GM11168 (cell line): ENCODE measurements at regions not wholly inside any gene's neighbourhood (a gene's known extent, or its start where the extent isn't known, plus 50 kb on each side); places are given as distances from the start of the nearest gene placed in this dataset.

Experiments used
- in situ Hi-C: fragments of 300-500 bp; cut with MboI; formaldehyde crosslinking; loops from one replicate; pipeline ENCODE4 v1.12.0; 2022; ENCODE audit warnings: low sequenced_read_pairs; ENCODE audit not compliant: unreplicated experiment

DNA sequence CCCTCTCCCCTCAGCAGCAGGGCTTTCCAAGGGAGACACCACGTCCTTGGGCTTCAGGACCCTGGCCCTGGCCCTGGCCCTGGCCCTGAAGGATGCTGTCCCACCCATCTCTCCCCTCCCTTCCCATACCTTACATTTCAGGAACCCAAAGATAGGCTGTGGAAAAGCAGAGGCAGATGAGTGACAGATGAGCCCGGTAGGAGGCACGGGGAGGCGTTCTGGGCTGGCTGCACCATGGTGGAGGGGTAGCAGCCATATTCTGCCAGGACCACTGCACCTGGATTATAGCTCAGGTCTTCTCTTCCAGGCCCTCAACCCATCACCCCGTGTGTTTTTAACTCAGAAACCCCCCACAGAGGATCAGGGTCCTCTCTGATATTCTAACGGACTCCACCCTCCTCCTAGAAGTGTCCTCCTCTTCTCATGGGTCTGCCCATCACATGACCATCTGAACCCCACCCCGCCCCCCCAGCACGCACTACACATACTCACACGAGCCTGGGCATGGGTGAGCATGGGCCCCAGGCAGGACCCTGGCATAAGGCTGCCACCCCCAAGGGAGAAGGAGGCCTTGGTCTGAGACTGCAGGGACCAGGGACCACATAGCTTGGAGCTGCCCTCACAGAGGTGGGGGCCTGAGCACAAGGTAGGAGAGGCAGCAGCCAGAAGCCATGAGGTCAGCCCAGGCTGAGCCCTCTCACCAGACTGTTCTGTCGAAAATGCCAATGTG lies 220.8 kb upstream of the CDH4 start:
- in situ Hi-C loops: no loop called here

DNA sequence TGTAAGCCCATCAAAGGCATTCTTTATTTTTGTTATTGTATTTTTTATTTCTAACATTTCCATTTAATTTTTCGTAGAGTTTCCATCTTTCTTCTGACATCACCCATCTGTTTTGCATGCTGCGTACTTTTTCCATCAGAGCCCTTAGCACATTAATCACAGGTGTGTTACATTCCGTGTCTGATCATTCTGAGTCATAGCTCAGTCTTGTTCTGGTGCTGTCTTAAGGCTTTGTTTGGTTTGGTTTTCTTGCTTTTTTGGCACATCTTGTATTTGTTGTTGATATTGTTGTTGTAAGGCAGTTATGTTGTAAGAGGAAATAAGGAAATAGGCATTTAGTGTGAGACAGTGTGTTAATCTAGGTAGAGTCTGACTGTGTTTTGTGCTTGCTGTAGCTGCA lies 214.6 kb upstream of the CDH4 start:
- in situ Hi-C loops: no loop called here

GRCh38 chr20:61041481-61041880 lies 210.6 kb upstream of the CDH4 start:
- in situ Hi-C loops: no loop called here

DNA sequence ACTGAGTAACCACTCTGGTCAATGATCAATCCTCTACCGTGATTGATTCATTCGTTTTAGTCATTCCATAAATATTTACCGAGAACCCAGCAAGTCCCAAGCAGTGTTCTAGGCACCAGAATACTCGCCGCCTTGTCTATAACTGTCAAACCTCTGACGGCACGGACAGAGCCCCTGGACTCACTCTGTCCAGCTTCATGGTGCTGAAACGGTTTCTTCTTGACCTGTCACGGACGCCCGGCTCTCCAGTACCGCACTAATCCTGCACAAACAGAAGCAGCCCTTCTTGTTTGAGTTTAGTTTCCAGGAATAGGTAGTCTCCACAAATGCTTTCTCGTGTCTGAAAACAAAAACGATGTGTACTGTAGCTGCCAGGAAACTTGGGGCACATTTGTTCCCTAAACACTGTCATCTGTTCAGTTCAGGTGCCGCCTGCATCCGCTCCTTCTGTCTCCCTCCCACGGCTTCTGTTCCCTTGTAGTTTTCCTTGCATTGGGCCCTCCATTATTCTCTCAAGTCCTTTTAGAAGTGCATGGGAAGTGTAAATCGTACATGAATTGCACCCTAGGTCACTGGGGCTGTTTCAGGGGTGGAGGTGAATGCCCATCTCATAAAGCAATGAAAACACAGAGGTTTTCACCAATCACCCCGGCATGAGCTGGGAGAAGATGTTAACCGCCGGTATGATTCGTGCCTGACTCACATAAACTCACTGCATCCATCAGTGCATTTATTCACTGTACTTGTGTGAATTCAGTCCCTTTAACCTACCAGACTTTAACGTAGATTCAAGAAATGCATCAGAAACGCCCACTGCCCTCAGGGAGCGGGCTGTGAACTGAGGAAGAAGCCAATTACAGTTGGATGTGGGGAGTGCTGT lies 209.3 kb upstream of the CDH4 start:
- in situ Hi-C loops: no loop called here

DNA sequence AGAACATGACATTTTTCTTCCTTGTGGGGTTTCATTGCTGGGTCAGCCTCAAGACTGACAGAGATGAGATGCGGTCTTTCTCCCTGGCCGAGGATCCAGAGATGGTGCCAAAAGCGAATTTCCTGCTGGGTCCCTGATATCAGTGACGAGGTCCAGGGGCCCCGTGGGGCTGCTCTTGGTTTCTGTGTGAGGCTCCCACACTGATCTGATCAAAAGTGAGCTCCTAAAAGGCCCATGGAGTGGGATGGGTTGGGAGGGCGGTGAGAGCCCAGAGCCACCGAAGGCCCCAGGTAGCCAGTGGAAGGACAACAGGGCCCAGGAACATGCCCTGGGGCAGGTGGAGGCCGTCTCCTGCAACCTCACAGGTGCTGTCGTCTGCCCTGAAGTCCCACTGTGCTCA lies 208.4 kb upstream of the CDH4 start:
- in situ Hi-C loops: no loop called here

DNA sequence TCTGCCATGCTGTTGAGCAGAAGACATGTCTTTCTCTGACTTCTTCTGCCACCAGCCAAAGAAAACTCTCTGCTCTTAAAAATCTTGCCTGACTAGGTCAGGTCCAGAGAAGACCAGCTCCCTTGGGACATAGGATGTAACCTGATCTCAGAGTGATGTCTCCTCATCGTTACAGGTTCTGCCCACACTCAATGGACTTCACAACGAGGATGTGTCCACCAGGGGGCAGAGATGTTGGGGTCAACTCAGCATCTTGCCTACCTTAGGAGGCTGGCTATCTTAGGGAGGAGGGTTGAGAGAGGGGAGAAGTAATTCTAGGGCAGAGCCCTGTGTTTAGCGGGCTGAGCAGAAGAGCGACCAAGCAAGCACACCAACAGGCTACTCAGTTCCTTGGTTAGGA lies 207.6 kb upstream of the CDH4 start:
- in situ Hi-C loops: no loop called here

DNA sequence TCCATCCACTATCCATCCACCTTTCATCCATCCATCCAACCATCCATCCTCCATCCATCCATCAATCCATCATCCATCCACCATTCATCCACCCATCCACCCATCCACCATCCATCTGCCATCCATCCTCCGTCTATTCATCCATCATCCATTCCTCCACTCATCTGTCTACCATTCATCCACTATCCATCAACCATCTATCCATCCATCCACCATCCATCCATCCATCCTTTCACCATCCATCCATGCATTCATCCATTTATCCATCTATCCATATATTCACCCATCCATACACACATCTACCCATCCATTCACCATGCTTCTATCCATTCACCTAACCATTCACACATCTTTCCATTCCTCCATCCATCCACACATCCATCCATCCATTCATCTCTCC lies 207.0 kb upstream of the CDH4 start:
- in situ Hi-C loops: no loop called here

GRCh38 chr20:61045876-61046585 lies 206.0 kb upstream of the CDH4 start:
- in situ Hi-C loops: no loop called here

DNA sequence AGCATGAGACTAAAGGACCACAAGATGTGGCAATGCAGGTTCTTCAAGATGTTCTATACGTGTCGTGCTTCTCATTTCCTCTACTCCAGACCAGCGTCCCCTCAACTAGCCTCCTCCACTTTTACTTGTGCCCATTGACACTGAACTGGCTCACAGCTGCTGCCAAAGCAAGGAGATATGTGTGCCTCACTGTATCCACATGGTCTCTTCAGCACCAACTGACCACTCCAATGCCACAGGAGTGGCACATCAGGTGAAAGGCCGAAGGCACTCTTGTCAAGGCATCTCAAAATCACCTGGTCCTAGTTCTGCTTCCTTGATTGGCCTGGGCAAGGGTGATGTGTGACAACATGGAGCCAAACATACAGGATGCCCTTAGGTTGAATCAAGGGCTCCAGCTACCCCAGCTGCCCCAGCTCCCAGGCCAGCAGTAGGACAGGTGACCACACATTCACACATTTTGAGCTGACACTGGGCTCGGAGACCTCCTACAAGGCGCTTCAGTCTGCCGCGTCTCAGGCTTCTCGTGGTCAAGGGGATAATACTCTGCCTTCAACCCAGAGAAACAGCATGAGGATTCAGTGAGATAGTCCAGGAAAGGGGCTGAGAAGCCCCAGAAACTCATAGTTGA lies 205.2 kb upstream of the CDH4 start:
- in situ Hi-C loops: no loop called here

DNA sequence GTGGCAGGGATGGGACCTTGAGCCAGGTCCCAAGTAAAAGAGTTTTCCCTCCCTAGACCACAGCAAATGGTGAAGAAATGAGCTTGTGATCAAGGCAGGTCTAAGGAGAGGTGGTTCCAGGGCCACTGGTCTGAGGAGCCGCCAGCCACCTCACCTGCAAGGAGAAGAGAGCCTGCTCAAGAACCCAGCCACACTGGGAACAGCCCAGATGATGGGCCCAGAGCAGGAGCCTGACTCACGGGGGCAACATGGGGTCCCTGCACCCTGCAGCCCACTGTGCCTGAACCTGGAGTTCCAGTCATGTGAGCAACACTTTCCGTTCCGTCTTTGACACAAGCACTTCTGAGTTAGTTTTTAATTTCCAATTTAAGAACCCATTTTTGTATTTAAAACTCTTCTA lies 204.5 kb upstream of the CDH4 start:
- in situ Hi-C loops: no loop called here

DNA sequence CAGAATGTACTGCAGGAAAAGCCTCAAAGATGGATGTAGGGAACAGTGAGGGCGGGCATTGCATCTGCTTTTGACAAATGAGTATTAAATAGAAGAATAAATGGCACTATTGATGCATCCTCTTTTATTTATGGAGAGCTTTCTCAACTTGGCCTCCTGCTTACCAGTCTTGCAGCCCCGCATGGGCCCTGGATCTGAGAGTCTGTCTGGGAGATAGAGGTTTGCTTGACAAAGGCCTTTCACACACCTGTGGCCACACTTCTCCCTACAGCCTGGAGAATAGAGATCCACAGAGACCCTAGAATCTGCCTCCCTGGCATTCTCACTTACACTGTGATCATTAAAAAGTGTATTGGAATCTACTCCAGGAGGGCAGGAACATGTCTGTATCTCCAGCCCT lies 203.8 kb upstream of the CDH4 start:
- in situ Hi-C loops: no loop called here

GRCh38 chr20:61049684-61050083 lies 202.4 kb upstream of the CDH4 start:
- in situ Hi-C loops: no loop called here

DNA sequence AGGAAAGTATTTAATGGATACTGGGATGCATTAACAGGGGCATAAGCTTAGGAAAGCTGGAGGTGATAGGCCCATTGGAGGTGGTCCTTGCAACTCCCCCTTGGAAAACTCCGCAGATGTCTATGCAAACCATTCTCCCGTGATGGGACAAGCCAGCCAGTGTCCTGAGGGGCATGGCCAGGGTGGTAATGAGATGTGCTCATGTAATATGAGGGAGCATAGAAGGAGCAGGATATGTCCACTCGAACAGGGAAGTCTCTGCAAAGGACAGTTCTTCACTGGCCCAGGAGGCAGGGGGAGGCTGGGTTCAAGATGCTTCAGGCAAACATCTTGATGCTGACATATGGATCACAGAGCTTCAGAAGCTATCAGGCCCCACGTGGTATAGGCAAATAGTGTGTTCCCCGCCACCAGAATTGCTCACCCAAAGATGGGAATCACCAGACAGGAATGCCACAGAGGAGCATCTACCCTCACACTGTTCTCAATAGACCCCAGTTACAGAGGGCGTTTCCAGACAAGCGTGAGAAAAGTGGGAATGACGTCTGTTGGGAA lies 201.6 kb upstream of the CDH4 start:
- in situ Hi-C loops: no loop called here

DNA sequence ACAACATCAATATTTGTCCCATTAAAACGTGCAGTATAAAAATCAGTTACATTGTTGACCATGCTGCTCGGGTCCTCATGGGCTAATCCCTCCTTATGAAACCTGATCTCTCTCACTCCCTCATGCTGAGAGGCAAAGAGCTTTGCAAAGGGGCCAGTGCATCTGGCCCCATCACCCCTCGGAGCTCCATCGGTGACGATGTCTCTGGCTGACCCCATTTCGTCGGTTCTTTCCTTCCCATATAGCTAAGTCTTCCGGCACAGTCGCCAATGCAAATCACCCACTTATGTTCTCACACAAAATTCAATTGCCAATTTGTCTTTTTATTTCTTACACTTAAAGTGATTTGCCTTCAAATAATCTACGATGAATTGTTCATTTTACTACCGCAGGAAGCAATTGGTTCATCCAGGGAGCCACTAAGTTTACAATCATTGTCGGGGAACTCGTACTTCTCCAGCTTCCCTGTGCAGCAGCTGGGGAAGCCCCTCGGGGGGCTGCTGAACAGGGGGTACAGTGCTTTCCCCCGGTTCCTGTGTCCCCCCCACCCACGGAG lies 199.8 kb upstream of the CDH4 start:
- in situ Hi-C loops: no loop called here

DNA sequence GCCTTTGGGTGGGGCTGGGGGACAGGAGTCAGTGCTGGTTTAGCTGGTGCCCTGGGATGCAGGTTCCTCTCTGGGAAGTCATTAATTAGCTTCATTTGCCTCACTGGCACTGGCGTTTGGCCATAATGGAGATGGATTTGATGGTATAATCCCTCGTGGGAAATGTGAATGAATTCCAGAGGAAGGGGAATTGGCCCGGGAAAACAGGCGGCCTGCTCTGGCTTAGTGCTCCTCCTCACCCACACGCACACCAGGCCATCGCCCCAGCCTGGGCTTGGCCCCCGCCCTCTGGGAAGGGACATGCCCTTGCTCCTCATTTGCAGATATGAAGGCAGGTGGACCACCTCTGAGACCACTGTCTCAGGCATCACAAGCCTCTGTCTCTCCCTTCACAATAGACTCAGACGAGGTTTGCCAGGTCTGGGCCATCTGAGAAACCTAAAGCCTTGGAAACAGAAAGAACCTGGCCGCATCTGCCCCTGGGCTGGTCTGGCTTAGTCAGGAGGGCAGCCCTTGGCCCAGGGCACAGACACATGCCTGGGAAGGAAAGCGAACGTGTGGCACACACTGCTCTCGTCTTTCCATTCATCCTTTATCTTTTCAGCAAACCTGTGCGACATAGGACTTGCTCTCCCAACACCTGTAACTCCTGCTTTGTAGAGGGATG lies 199.2 kb upstream of the CDH4 start:
- in situ Hi-C loops: no loop called here

GRCh38 chr20:61053487-61053886 lies 198.6 kb upstream of the CDH4 start:
- in situ Hi-C loops: no loop called here

- in situ Hi-C loops: no loop called here
These were observed 198.2 kb upstream of the CDH4 start for GRCh38 chr20:61053889-61054288.

- in situ Hi-C loops: no loop called here
These were observed 197.7 kb upstream of the CDH4 start for GRCh38 chr20:61054411-61054810.

GRCh38 chr20:61055180-61056010 lies 196.7 kb upstream of the CDH4 start:
- in situ Hi-C loops: no loop called here
